ENCODE measurements at regions not wholly inside any gene's neighbourhood (a gene's known extent, or its start where the extent isn't known, plus 50 kb on each side); places are given as distances from the start of the nearest gene placed in this dataset.

DNA sequence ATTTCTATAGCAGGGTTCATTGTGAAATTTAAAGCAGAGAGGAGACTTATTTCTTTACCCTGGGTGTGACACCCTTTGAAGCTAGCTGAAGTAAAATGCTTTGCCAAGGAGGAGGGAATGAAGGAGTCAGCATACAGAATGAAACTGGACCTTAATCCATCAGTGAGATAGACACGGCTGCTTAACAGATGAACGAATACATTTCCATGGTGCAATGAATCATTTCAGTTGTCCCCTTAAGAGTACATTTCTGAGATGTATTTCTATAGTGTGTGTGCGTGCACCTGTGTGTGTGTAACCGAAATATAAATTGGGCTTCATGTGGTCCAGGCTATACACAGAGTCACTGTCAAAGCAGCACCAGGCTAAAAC, 73.8 kb upstream of the CD93 start:
- Histone ChIP-seq H3K4me1 (peaks cover 0 to 88% (median 59%) of the 10 kb centered on the region in 4 donors), H3K4me3 (no peak overlapping the region), H3K9me3 (no peaks in the 10 kb centered on the region), H3K27me3 (no peaks in the 10 kb centered on the region), H3K27ac (peak overlapping the region; percentile 90 to 91), H3K36me3 (no peaks in the 10 kb centered on the region)
- intact Hi-C loops (cut with DNase I; ENCODE audit: low total_unique reads), result loop anchor here (10.0 kb wide), 1 partner anchor 75 kb away; no protein-coding TSS in a partner anchor
- no peak for DNase-seq
- TF ChIP-seq, protein P1, sequence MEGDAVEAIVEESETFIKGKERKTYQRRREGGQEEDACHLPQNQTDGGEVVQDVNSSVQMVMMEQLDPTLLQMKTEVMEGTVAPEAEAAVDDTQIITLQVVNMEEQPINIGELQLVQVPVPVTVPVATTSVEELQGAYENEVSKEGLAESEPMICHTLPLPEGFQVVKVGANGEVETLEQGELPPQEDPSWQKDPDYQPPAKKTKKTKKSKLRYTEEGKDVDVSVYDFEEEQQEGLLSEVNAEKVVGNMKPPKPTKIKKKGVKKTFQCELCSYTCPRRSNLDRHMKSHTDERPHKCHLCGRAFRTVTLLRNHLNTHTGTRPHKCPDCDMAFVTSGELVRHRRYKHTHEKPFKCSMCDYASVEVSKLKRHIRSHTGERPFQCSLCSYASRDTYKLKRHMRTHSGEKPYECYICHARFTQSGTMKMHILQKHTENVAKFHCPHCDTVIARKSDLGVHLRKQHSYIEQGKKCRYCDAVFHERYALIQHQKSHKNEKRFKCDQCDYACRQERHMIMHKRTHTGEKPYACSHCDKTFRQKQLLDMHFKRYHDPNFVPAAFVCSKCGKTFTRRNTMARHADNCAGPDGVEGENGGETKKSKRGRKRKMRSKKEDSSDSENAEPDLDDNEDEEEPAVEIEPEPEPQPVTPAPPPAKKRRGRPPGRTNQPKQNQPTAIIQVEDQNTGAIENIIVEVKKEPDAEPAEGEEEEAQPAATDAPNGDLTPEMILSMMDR (IDR thresholded peaks at IDR 0.05), result no peak

DNA sequence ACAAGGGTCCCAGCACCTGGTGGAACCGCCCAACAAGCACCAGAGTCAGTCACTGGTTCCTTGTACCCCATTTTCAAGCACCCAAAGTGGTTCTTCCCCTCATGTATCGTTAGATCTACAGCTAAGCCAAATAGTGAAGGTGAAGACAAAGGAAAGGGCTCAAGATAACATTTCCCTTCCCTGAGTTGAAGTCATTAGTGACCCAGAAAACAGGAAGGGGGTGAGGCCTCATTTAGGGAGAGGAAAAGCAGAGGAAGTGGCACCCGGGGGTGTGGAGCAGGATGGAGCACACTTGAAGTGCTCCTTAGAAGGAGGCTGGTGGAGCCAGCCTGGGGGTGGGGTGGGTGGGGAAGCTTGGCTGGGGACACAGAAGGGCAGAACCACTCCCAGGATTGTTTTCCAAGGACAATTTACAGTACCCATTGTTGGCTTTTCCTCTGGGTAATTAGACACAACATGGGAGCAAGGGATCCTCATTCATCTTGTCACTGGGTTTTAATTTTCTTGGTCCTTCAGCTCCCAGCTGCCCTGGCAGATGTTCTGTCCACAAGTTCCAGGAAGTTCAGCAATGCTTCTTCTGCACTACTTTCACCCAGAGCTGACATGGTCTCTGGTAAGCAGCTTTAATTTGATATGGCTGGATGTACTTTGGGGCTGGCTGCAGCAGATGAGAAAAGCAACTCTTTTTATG, 73.3 kb upstream of the CD93 start:
- H3K36me3 ChIP-seq, result no peaks in the 10 kb centered on the region
- no peaks in the 10 kb centered on the region for H3K9me3 ChIP-seq
- DNase-seq, result no peak
- peaks cover 0 to 86% (median 56%) of the 10 kb centered on the region in 4 donors for H3K4me1 ChIP-seq
- no peak overlapping the region for H3K4me3 ChIP-seq
- intact Hi-C loops (cut with DNase I; ENCODE audit: low total_unique reads), result no loop called here
- no peaks in the 10 kb centered on the region for H3K27me3 ChIP-seq
- H3K27ac ChIP-seq, result peak overlapping the region; percentile 90 to 91
- TF ChIP-seq, protein P1 (IDR thresholded peaks at IDR 0.05), result no peak

DNA sequence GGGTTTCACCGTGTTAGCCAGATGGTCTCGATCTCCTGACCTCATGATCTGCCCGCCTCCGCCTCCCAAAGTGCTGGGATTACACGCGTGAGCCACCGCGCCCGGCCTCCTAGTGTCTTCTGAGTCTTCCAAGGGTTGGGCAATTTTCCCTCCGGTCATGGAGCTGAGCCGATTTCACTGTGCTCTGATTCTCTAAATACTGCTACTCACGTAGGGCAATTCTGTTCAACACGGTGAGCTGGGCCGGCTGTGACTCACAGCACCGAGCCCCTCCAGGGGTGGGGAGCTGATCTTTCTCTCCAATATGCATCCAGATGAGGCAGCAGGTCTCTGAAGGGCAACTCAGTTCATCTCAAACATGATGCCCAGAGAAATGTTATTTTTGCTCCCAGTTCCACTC, 71.6 kb upstream of the CD93 start:
- no peaks in the 10 kb centered on the region for H3K36me3 ChIP-seq
- no peak overlapping the region for H3K4me3 ChIP-seq
- intact Hi-C loops (cut with DNase I; ENCODE audit: low total_unique reads), result no loop called here
- no peaks in the 10 kb centered on the region for H3K27me3 ChIP-seq
- TF ChIP-seq, protein P1 (IDR thresholded peaks at IDR 0.05), result no peak
- H3K4me1 ChIP-seq, result peaks cover 0 to 95% (median 48%) of the 10 kb centered on the region in 4 donors
- H3K9me3 ChIP-seq, result no peaks in the 10 kb centered on the region
- DNase-seq, result no peak
- peak overlapping the region; percentile 90 to 91 for H3K27ac ChIP-seq

DNA sequence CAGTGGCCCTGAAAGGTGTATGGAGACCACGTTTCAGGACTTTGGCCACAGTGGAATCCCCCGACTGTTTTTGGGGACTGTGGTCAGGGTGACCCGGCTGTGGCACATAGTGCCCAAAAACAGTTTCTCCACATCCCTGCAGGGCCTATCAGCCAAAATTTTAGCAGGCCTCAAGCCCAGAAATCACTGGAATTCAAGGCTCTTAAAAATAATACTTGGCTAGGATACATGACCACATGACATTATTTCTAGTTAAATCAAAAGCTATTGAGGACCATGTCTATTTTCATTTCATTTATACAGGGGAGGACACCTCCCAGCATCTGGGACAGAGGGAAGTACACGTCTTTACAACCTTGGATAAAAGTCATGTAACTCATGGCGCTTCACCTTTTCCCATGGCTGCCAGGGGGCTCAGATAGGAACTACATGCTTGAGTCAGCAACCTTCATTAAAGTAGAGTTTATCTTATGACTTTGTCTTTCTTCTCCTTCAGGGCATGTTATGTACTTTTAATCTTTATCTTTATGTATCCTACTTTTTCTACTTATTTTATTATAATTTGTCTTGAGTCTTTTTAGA, 70.8 kb upstream of the CD93 start:
- H3K4me3 ChIP-seq, result no peak overlapping the region
- TF ChIP-seq, protein P1 (IDR thresholded peaks at IDR 0.05), result peak in 1 of 2 experiments; percentile 13
- no peak for DNase-seq
- no peaks in the 10 kb centered on the region for H3K36me3 ChIP-seq
- peak overlapping the region; percentile 90 to 91 for H3K27ac ChIP-seq
- peaks cover 0 to 95% (median 46%) of the 10 kb centered on the region in 4 donors for H3K4me1 ChIP-seq
- no peaks in the 10 kb centered on the region for H3K27me3 ChIP-seq
- intact Hi-C loops (cut with DNase I; ENCODE audit: low total_unique reads), result no loop called here
- no peaks in the 10 kb centered on the region for H3K9me3 ChIP-seq

DNA sequence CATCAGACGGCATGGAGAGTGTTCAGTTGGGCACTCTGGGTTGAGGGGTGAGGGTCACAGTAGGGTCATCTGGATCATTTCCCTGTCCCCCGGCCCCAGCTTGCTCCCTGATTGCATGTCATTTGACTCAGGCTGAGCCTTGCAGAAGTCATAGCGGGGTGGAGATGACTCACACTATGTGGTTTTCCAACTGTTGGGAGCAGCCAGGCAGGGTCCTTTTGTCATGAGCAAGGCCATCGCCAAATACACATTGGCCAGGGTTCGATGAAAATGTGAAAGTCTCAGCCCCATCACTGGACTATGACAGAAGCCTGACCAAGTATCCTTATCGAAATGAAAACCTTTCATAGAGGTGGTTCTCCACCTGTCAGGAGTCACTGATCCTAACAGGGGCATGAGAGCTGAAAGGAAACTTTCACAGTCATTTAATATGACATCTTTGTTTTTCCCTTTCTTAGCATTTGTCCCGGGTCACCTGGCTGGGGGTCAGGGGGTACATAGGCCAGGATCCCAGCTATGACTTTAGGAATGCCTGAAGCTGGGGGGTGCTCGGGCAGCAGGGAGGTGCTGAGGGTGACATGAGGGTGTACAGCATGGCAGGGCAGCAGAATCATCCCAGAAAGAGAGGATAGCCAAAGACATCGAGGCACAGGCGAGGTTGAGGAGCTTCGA, 70.2 kb upstream of the CD93 start:
- Histone ChIP-seq H3K9me3 (no peaks in the 10 kb centered on the region), H3K27me3 (no peaks in the 10 kb centered on the region), H3K27ac (peak overlapping the region; percentile 90 to 91), H3K4me1 (peaks cover 0 to 95% (median 46%) of the 10 kb centered on the region in 4 donors), H3K36me3 (no peaks in the 10 kb centered on the region), H3K4me3 (no peak overlapping the region)
- TF ChIP-seq, protein P1 (IDR thresholded peaks at IDR 0.05), result no peak
- DNase-seq, result peak; percentile 79 to 86
- intact Hi-C loops (cut with DNase I; ENCODE audit: low total_unique reads), result no loop called here

All from tibial artery (tissue), 4 donors.